HG02981 (cell line): ENCODE measurements at regions not wholly inside any gene's neighbourhood (a gene's known extent, or its start where the extent isn't known, plus 50 kb on each side); places are given as distances from the start of the nearest gene placed in this dataset.
"Not testable (repeated sequence)": the region's sequence is repeated elsewhere in the genome, so short reads cannot be mapped to it uniquely, and the experiment has no call there.

Experiments used
- ATAC-seq: cut with Tn5 transposase; IDR thresholded peaks from one replicate; pipeline ENCODE4 v1.9.1; 2021; ENCODE audit warnings: mild to moderate bottlenecking, moderate library complexity; ENCODE audit not compliant: unreplicated experiment

- ATAC-seq: no peak
Measured at GRCh38 chr5:25458628-25459027, 813.9 kb upstream of the CDH10 start.

DNA sequence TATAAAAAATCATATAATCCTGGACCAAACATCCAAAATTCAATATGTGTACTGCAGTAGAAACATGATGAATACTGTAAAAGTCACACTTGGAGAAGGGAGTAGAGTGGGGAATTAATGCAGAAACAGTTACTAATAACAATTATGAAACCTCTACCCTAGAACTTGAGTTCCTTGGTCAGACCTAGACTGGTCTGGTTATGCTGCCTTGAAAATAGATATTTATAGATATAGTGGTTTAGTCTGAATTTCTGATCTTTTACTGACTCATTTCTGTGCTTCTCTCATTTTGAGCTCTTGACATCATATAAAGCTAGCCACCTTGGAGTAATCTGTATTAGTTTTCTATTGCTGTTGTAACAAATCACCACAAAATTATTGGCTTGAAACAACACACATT, 808.7 kb upstream of the CDH10 start:
- ATAC-seq: no peak

DNA sequence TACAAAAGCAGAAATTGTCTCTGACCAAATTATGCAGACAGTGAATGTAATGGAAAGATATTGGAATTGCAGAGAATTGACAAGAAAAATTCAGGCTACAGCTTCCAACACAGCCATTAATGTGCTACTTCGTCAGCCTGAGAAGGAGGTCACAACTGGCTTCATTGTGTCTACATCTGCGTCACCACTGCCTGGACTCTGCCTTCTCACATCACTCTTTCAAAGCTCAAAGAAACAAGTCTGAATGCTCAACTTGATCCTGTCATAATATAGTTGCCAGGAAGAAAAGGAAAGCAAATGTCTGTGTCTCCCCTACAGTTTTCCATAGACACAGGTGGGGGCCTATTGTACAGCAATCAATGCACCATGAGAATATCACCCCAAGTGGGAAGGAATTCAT, 806.5 kb upstream of the CDH10 start:
- no peak for ATAC-seq

DNA sequence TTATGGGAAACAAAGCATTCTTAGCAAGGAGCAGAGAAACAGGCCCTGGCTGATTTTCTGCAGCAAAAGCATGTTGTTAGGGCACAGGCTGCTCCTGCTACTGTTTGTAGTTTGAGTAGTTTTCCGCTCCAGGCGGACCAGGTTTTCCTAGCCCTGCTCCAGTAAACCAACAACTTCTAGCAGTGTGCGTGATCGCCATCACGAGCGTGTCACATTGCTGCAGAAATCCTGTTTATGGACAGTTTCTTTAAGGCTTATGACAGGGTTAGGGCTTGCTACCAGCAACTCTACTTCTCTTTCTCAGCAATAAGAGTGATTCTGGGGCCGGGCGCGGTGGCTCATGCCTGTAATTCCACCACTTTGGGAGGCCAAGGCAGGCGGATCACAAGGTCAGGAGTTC, 803.9 kb upstream of the CDH10 start:
- ATAC-seq: no peak

GRCh38 chr5:25448190-25448621, 803.4 kb upstream of the CDH10 start:
- ATAC-seq: no peak

DNA sequence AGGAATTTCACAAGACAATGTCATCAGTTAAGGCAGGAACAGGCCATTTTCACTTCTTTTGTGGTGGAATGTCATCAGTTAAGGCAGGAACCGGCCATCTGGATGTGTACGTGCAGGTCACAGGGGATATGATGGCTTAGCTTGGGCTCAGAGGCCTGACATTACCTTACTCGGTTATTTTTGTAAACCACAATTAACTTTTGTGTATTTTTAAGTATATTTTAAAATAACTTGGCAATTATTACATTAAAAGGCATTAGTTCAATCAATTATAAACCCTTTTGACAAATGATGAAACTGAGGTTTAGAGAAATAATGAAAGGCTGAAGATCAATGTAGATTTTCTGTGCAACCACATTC, 801.3 kb upstream of the CDH10 start:
- not testable (repeated sequence) for ATAC-seq

- ATAC-seq: not testable (repeated sequence)
Measured at GRCh38 chr5:25445381-25446060, 800.7 kb upstream of the CDH10 start.

DNA sequence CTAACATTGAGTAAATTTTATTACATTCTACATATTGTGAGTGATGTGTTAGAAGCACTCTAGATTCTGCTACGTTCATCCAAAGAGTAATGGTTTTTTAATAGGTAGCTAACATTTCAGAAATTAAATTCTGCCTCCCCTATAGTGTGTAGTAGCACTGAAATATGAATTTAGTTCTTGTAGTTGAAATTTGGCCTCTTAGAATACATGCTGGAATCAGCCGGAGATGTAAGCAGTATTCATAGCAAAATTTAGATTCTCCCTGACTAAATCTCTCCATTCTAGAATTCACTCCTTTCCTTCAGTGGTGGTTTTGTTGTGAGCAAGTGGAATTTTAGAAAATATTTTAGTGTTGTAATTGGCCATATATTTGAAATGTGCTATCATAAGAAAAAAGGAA, 799.9 kb upstream of the CDH10 start:
- ATAC-seq: no peak

DNA sequence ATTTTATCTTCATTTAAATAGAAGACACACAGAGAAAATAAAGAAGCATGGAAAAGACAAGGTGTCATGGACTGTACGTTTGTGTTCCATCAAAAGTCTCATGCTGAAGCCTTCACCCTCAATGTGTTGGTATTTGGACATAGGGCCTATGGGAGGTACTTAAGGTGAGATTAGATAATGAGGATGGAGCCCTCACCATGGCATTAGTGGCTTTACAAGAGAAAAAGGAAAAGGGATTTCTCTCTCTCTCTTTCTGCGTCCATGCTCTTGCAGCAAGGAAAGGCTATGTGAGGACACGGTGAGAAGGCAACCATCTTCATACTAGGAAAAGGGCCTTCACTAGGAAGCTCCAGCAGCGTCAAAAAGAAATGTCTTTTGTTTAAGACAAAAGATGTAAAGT, 797.0 kb upstream of the CDH10 start:
- ATAC-seq: no peak

DNA sequence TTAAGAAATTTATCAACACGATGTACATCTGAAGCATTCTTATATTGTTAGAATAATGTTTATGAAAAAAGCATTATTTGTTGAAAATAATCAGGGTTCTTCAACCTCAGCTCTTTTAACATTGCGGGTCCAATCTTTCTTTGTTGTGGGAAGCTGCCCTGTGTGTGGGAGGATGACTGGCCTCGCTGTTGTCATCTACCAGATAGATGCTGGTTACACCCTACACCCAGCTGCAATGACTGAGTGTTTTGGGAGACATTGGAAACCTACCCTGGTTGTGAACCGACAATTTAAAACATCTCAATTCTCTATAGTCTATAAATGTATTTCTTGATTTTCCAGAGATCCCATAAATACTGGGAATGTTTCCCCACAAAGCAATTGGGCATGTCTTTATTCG, 794.2 kb upstream of the CDH10 start:
- no peak for ATAC-seq

DNA sequence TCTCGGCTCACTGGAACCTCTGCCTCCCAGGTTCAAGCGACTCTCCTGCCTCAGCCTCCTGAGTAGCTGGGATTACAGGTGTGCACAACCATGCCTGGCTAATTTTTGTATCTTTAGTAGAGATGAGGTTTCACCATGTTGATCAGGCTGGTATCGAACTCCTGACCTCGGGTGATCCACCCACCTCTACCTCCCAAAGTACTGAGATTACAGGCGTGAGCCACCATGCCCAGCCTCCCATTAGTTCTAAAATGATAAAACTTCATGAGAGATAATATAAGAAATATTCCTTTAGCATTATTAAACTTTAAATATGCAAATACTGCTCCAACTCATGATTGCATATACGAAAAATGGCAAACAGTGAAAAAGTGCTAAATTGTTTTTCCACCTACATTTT, 793.6 kb upstream of the CDH10 start:
- not testable (repeated sequence) for ATAC-seq

DNA sequence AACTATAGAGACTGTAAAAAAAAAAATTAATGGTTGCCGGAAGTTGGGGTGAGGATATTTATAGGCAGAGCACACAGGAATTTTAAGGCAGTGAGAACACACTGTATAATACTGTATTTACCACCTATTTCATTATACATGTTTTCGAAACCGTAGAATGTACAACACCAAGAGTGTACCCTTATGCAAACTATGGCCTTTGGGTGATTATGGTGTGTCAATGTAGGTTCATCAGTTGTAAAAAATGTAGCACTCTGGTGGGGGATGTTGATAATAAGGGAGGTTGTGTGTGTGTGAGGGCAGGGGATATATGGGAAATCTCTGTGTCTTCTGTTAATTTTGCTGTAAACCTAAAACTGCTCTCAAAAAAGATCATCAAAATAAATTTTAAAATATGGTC, 791.7 kb upstream of the CDH10 start:
- no peak for ATAC-seq

DNA sequence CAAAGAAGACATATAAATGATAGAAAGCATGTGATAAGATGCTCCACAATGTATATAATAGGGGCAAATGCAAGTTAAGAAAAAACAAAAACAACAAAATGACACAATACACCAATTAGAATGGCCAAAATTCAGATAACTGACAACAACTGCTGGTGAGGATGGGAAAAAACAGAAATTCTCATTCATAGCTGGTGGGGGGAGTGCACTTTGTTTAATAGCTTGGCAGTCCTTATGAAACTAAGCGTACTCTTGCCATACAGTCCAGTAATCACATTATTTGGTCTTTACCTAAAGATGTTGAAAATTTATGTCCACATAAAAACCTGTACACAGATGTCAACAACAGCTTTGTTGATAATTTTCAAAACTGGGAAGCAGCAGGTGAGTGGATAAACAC, 791.1 kb upstream of the CDH10 start:
- ATAC-seq: no peak

- no peak for ATAC-seq
Measured at GRCh38 chr5:25427240-25427639, 782.5 kb upstream of the CDH10 start.

GRCh38 chr5:25423271-25423670, 778.5 kb upstream of the CDH10 start:
- ATAC-seq: no peak

GRCh38 chr5:25419684-25420083, 774.9 kb upstream of the CDH10 start:
- no peak for ATAC-seq

GRCh38 chr5:25418978-25419377, 774.2 kb upstream of the CDH10 start:
- ATAC-seq: no peak

DNA sequence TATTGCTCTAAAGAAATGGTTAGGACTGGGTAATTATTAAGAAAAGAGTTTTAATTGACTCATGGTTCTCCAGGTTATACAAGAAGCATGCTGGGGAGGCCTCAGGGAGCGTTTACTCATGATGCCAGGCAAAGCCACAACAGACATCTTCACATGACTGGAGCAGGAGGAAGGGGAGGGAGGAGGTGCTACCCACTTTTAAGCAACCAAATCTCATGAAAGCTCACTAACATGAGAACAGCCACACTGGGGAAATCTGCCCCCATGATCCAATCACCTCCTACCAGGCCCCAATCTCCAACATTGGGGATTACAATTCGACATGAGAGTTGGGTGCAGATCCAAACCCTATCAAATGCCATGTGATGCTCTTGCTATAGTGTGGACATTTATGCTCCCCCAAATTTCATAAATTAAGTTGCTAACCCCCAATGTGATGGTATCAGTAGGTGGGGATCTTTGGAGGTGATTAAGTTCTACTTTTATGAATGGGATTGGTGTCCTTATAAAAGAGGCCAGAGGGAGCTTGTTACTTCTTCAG, 773.6 kb upstream of the CDH10 start:
- no peak for ATAC-seq

DNA sequence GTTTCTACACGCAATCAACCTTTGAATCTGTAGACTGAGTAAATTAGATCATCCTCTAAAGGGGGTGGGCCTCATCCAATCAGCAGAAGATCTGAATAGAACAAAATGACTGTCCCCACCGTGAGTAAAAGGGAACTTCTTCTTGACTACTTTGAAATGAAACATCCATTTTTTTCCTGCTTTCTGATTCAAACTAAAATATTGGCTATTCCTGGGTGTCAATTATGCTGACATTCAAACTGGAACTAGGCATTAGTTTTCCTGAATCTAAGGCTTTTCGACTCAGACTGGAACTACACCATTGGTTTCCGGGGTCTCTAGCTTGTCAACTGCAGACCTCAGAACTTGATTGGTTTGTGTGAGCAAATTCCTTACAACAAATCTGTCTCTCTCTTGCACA, 772.2 kb upstream of the CDH10 start:
- no peak for ATAC-seq

GRCh38 chr5:25415970-25416369, 771.2 kb upstream of the CDH10 start:
- ATAC-seq: no peak

DNA sequence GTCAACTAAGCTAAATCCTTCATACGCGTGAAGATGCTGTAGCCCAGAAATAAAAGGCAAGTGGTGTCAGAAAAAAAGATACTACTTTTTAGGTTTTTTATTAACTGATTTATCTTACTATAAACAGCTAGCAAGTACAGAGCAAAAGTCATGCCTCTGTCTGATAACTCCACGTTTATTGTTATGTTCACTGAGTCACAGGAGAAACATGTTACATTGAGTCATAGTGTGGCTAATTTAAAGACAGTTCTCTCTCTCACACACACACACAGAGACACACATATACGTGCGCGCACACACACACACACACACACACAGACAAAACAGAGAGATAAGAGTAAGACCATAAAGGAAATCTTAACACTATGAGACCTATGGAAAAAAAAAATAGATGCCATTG, 770.0 kb upstream of the CDH10 start:
- no peak for ATAC-seq

GRCh38 chr5:25412116-25412661, 767.4 kb upstream of the CDH10 start:
- no peak for ATAC-seq

GRCh38 chr5:25407365-25407764, 762.6 kb upstream of the CDH10 start:
- ATAC-seq: not testable (repeated sequence)
